Liver (tissue), 8 donors: ENCODE measurements at regions not wholly inside any gene's neighbourhood (a gene's known extent, or its start where the extent isn't known, plus 50 kb on each side); places are given as distances from the start of the nearest gene placed in this dataset.
A peak's percentile ranks its signal among the peaks of the same experiment; 100 is the strongest.

Experiments used
- DNase-seq: peaks from one replicate; pipeline ENCODE4 v3.0.0-alpha.2; 2017; ENCODE audit warnings: low spot score
- H3K27ac ChIP-seq, 2 donors: one replicate each; pipeline ENCODE4 v1.7.0; 2013; ENCODE audit warnings: inconsistent platforms in 2 of 2, low read length in 2 of 2, control low read depth in 1 of 2, low read depth in 1 of 2, mild to moderate bottlenecking in 1 of 2
- H3K27me3 ChIP-seq, 4 donors: one replicate each; pipeline versions ENCODE4 v1.6.1 to v1.7.0; 2013; ENCODE audit warnings: low read length in 3 of 4, inconsistent platforms in 1 of 4, mild to moderate bottlenecking in 1 of 4, moderate library complexity in 1 of 4; ENCODE audit not compliant: control insufficient read depth in 4 of 4, insufficient read depth in 4 of 4
- H3K36me3 ChIP-seq, 4 donors: one replicate each; pipeline versions ENCODE4 v1.6.1 to v1.7.0; 2013; ENCODE audit warnings: low read length in 3 of 4, mild to moderate bottlenecking in 3 of 4, low read depth in 1 of 4, moderate library complexity in 1 of 4; ENCODE audit not compliant: control insufficient read depth in 4 of 4, insufficient read depth in 3 of 4
- H3K4me1 ChIP-seq, 4 donors: one replicate each; pipeline versions ENCODE4 v1.6.1 to v1.7.0; 2013; ENCODE audit warnings: low read length in 3 of 4, mild to moderate bottlenecking in 3 of 4, moderate library complexity in 1 of 4; ENCODE audit not compliant: control insufficient read depth in 4 of 4, insufficient read depth in 4 of 4
- H3K4me3 ChIP-seq, 3 donors: one replicate each; pipeline versions ENCODE4 v1.6.1 to v1.7.0; 2013; ENCODE audit warnings: low read length in 3 of 3, control low read depth in 1 of 3, low read depth in 1 of 3, mild to moderate bottlenecking in 1 of 3
- H3K9ac ChIP-seq, 2 donors: one replicate each; pipeline ENCODE4 v1.7.0; 2013; ENCODE audit warnings: low read length in 2 of 2, mild to moderate bottlenecking in 2 of 2, moderate library complexity in 2 of 2, control low read depth in 1 of 2, low read depth in 1 of 2
- H3K9me3 ChIP-seq, 4 donors: one replicate each; pipeline versions ENCODE4 v1.6.1 to v1.7.0; 2013; ENCODE audit warnings: low read length in 3 of 4; ENCODE audit not compliant: control insufficient read depth in 4 of 4
- FOXA1 ChIP-seq: IDR thresholded peaks from 2 replicates; pipeline ENCODE4 v1.6.1; 2016; ENCODE audit warnings: antibody characterized with exemption
- FOXA2 ChIP-seq: IDR thresholded peaks from 2 replicates; pipeline ENCODE4 v1.6.1; 2016; ENCODE audit warnings: antibody characterized with exemption
- GABPA ChIP-seq, 2 donors: IDR thresholded peaks in 1 of 2; conservative IDR thresholded peaks in 1 of 2; 2 replicates each; pipeline ENCODE4 v1.6.1; 2016; ENCODE audit warnings: antibody characterized with exemption in 2 of 2, mild to moderate bottlenecking in 1 of 2, moderate library complexity in 1 of 2
- HNF4A ChIP-seq, 2 donors: conservative IDR thresholded peaks; 2 replicates each; pipeline ENCODE4 v1.6.1; 2016; ENCODE audit warnings: antibody characterized with exemption in 2 of 2, mild to moderate bottlenecking in 2 of 2
- HNF4G ChIP-seq: IDR thresholded peaks from 2 replicates; pipeline ENCODE4 v1.6.1; 2016; ENCODE audit warnings: antibody characterized with exemption
- JUND ChIP-seq, 2 donors: IDR thresholded peaks; 2 replicates each; pipeline ENCODE4 v1.6.1; 2016; ENCODE audit warnings: antibody characterized with exemption in 2 of 2
- MAX ChIP-seq: IDR thresholded peaks from 2 replicates; pipeline ENCODE4 v1.6.1; 2016; ENCODE audit warnings: antibody characterized with exemption
- NR2F2 ChIP-seq: IDR thresholded peaks from 2 replicates; pipeline ENCODE4 v1.6.1; 2016; ENCODE audit warnings: antibody characterized with exemption
- REST ChIP-seq: IDR thresholded peaks from 2 replicates; pipeline ENCODE4 v1.6.1; 2016; ENCODE audit warnings: antibody characterized with exemption, mild to moderate bottlenecking
- RXRA ChIP-seq, 2 donors: IDR thresholded peaks; 2 replicates each; pipeline ENCODE4 v1.6.1; 2017 to 2018; ENCODE audit warnings: antibody characterized with exemption in 2 of 2, mild to moderate bottlenecking in 1 of 2
- SP1 ChIP-seq: IDR thresholded peaks from 2 replicates; pipeline ENCODE4 v1.6.1; 2018; ENCODE audit warnings: antibody characterized with exemption, mild to moderate bottlenecking
- TAF1 ChIP-seq: conservative IDR thresholded peaks from 2 replicates; pipeline ENCODE4 v1.6.1; 2016; ENCODE audit warnings: antibody characterized with exemption, mild to moderate bottlenecking
- YY1 ChIP-seq: IDR thresholded peaks from 2 replicates; pipeline ENCODE4 v1.6.1; 2016; ENCODE audit warnings: antibody characterized with exemption, mild to moderate bottlenecking
- ZBTB33 ChIP-seq: IDR thresholded peaks from 2 replicates; pipeline ENCODE4 v1.6.1; 2016; ENCODE audit warnings: antibody characterized with exemption
- WGBS: extraction: QIAGEN DNeasy Blood & Tissue Kit; methylation state at CpG from one replicate; pipeline ENCODE4 v1.1.7; 2013; 5-methylcytosine and 5-hydroxymethylcytosine counted together
- TF ChIP-seq, protein P1 (sequence below): fragments of 150-350 bp; IDR thresholded peaks from 2 replicates; pipeline ENCODE4 v1.5.1; 2017; ENCODE audit warnings: improper control_type of control experiment, low read depth, low read length; ENCODE audit not compliant: missing input control
- TF ChIP-seq, protein P2 (sequence below): IDR thresholded peaks from 2 replicates; pipeline ENCODE4 v1.6.1; 2016; ENCODE audit warnings: antibody characterized with exemption
- donor health status: healthy.
- donor health status: healthy.
- donor health status: healthy.
- donor health status: healthy.
- donor health status: healthy.

- no peaks in the 10 kb centered on the region for H3K27me3 ChIP-seq
- no peaks in the 10 kb centered on the region for H3K9me3 ChIP-seq
- H3K4me3 ChIP-seq = no peak overlapping the region
- H3K36me3 ChIP-seq = no peaks in the 10 kb centered on the region
- no peaks in the 10 kb centered on the region for H3K4me1 ChIP-seq
- TF ChIP-seq NR2F2 = no peak
- DNase-seq = no peak
- 81% methylated on average over 2 of the region's 2 CpGs for WGBS
- H3K9ac ChIP-seq = no peak overlapping the region
- H3K27ac ChIP-seq = no peak overlapping the region
These were observed 59.5 kb upstream of the FAM20C start for GRCh38 chr7:132899-133298.

GRCh38 chr7:133470-133869 is 58.9 kb upstream of the FAM20C start:
- peak in 1 of 2 donors; percentile 13 for TF ChIP-seq HNF4A (conservative IDR thresholded peaks at IDR 0.05)
- TF ChIP-seq, protein P1, sequence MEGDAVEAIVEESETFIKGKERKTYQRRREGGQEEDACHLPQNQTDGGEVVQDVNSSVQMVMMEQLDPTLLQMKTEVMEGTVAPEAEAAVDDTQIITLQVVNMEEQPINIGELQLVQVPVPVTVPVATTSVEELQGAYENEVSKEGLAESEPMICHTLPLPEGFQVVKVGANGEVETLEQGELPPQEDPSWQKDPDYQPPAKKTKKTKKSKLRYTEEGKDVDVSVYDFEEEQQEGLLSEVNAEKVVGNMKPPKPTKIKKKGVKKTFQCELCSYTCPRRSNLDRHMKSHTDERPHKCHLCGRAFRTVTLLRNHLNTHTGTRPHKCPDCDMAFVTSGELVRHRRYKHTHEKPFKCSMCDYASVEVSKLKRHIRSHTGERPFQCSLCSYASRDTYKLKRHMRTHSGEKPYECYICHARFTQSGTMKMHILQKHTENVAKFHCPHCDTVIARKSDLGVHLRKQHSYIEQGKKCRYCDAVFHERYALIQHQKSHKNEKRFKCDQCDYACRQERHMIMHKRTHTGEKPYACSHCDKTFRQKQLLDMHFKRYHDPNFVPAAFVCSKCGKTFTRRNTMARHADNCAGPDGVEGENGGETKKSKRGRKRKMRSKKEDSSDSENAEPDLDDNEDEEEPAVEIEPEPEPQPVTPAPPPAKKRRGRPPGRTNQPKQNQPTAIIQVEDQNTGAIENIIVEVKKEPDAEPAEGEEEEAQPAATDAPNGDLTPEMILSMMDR = no peak
- Histone ChIP-seq H3K4me3 (no peak overlapping the region), H3K9ac (no peak overlapping the region), H3K27ac (no peak overlapping the region), H3K27me3 (no peaks in the 10 kb centered on the region), H3K9me3 (no peaks in the 10 kb centered on the region), H3K36me3 (no peaks in the 10 kb centered on the region), H3K4me1 (no peaks in the 10 kb centered on the region)
- no peak for DNase-seq
- WGBS = 39% methylated on average over 11 of the region's 11 CpGs

DNA sequence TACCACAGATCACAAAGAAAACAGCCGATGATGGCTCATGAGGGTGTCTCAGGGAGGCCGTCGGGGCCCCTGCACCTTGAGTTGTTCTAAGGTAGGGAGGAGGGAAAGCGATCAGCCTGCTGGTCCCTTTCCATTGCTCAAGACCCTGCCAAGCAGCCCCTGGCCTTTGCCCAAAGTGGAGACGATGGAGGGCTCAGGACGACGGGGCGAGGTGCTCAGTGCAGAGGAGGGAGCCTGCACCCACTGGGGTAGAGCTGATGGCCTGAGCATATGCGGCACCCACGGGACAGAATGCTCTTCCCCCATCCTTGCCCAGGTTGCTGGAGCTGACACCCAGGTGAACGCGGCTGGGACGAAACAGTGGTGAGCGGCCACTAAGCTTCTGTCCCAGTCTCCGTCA is 58.3 kb upstream of the FAM20C start:
- H3K9me3 ChIP-seq = no peaks in the 10 kb centered on the region
- no peaks in the 10 kb centered on the region for H3K4me1 ChIP-seq
- H3K4me3 ChIP-seq = no peak overlapping the region
- DNase-seq = no peak
- no peaks in the 10 kb centered on the region for H3K36me3 ChIP-seq
- H3K9ac ChIP-seq = no peak overlapping the region
- H3K27ac ChIP-seq = no peak overlapping the region
- WGBS = 86% methylated on average over 15 of the region's 15 CpGs
- no peaks in the 10 kb centered on the region for H3K27me3 ChIP-seq
- TF ChIP-seq RXRA (IDR thresholded peaks at IDR 0.05) = no peak
- TF ChIP-seq SP1 = no peak
- no peak for TF ChIP-seq YY1
- no peak for TF ChIP-seq REST
- TF ChIP-seq FOXA1 = no peak
- no peak for TF ChIP-seq JUND (IDR thresholded peaks at IDR 0.05)
- TF ChIP-seq NR2F2 = no peak
- TF ChIP-seq FOXA2 = no peak
- TF ChIP-seq ZBTB33 = no peak
- TF ChIP-seq TAF1 = no peak
- TF ChIP-seq, protein P2, sequence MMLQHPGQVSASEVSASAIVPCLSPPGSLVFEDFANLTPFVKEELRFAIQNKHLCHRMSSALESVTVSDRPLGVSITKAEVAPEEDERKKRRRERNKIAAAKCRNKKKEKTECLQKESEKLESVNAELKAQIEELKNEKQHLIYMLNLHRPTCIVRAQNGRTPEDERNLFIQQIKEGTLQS = no peak
- TF ChIP-seq MAX = no peak
- no peak for TF ChIP-seq GABPA (IDR thresholded peaks at IDR 0.05 in 1 of 2, conservative IDR thresholded peaks at IDR 0.05 in 1 of 2)
- no peak for TF ChIP-seq HNF4A (conservative IDR thresholded peaks at IDR 0.05)
- no peak for TF ChIP-seq HNF4G
- TF ChIP-seq, protein P1 = no peak
